Mononuclear cell (primary cell): ENCODE measurements at regions not wholly inside any gene's neighbourhood (a gene's known extent, or its start where the extent isn't known, plus 50 kb on each side); places are given as distances from the start of the nearest gene placed in this dataset.

Experiments used
- H3K27me3 ChIP-seq: 2 replicates; pipeline ENCODE4 v1.6.0; 2011; ENCODE audit warnings: low read length, control low read depth; ENCODE audit not compliant: insufficient read depth
- H3K4me1 ChIP-seq: 2 replicates; pipeline ENCODE4 v1.5.1; 2011; ENCODE audit warnings: mild to moderate bottlenecking, low read length, control low read depth; ENCODE audit not compliant: insufficient read depth
- H3K4me3 ChIP-seq: 2 replicates; pipeline ENCODE4 v1.5.1; 2011; ENCODE audit warnings: mild to moderate bottlenecking, low read length, moderate library complexity
- H3K9me3 ChIP-seq: 2 replicates; pipeline ENCODE4 v1.5.1; 2011; ENCODE audit warnings: low read depth, mild to moderate bottlenecking, control low read depth, low read length

- Histone ChIP-seq H3K27me3 (no peaks in the 10 kb centered on the region), H3K9me3 (no peaks in the 10 kb centered on the region), H3K4me1 (no peaks in the 10 kb centered on the region), H3K4me3 (no peak overlapping the region)
Measured at GRCh38 chr3:148218222-148218621, 479.5 kb upstream of the AGTR1 start.

- no peaks in the 10 kb centered on the region for H3K27me3 ChIP-seq
- H3K4me1 ChIP-seq: no peaks in the 10 kb centered on the region
- no peaks in the 10 kb centered on the region for H3K9me3 ChIP-seq
- H3K4me3 ChIP-seq: no peak overlapping the region
Measured at GRCh38 chr3:148219999-148220398, 477.7 kb upstream of the AGTR1 start.

GRCh38 chr3:148221303-148221702 lies 476.4 kb upstream of the AGTR1 start:
- Histone ChIP-seq H3K9me3 (no peaks in the 10 kb centered on the region), H3K27me3 (no peaks in the 10 kb centered on the region), H3K4me1 (no peaks in the 10 kb centered on the region), H3K4me3 (no peak overlapping the region)

- Histone ChIP-seq H3K27me3 (no peaks in the 10 kb centered on the region), H3K4me1 (no peaks in the 10 kb centered on the region), H3K9me3 (no peaks in the 10 kb centered on the region), H3K4me3 (no peak overlapping the region)
Measured at GRCh38 chr3:148223266-148223665, 474.4 kb upstream of the AGTR1 start.

GRCh38 chr3:148226246-148226645 lies 471.5 kb upstream of the AGTR1 start:
- Histone ChIP-seq H3K4me3 (no peak overlapping the region), H3K27me3 (no peaks in the 10 kb centered on the region), H3K9me3 (no peaks in the 10 kb centered on the region), H3K4me1 (no peaks in the 10 kb centered on the region)

GRCh38 chr3:148227534-148227933 lies 470.2 kb upstream of the AGTR1 start:
- Histone ChIP-seq H3K27me3 (no peaks in the 10 kb centered on the region), H3K4me1 (no peaks in the 10 kb centered on the region), H3K9me3 (no peaks in the 10 kb centered on the region), H3K4me3 (no peak overlapping the region)

GRCh38 chr3:148229107-148229506 lies 468.6 kb upstream of the AGTR1 start:
- H3K27me3 ChIP-seq: no peaks in the 10 kb centered on the region
- H3K4me3 ChIP-seq: no peak overlapping the region
- no peaks in the 10 kb centered on the region for H3K9me3 ChIP-seq
- no peaks in the 10 kb centered on the region for H3K4me1 ChIP-seq

GRCh38 chr3:148230473-148230872 lies 467.2 kb upstream of the AGTR1 start:
- no peak overlapping the region for H3K4me3 ChIP-seq
- H3K4me1 ChIP-seq: no peaks in the 10 kb centered on the region
- no peaks in the 10 kb centered on the region for H3K27me3 ChIP-seq
- H3K9me3 ChIP-seq: no peaks in the 10 kb centered on the region

- H3K4me1 ChIP-seq: no peaks in the 10 kb centered on the region
- H3K27me3 ChIP-seq: no peaks in the 10 kb centered on the region
- H3K9me3 ChIP-seq: no peaks in the 10 kb centered on the region
- H3K4me3 ChIP-seq: no peak overlapping the region
Measured at GRCh38 chr3:148232389-148232788, 465.3 kb upstream of the AGTR1 start.

- no peaks in the 10 kb centered on the region for H3K9me3 ChIP-seq
- no peak overlapping the region for H3K4me3 ChIP-seq
- no peaks in the 10 kb centered on the region for H3K27me3 ChIP-seq
- no peaks in the 10 kb centered on the region for H3K4me1 ChIP-seq
Measured at GRCh38 chr3:148233403-148233802, 464.3 kb upstream of the AGTR1 start.

- Histone ChIP-seq H3K4me1 (no peaks in the 10 kb centered on the region), H3K27me3 (no peaks in the 10 kb centered on the region), H3K9me3 (no peaks in the 10 kb centered on the region), H3K4me3 (no peak overlapping the region)
Measured at GRCh38 chr3:148234536-148234935, 463.2 kb upstream of the AGTR1 start.

GRCh38 chr3:148235566-148235965 lies 462.1 kb upstream of the AGTR1 start:
- no peaks in the 10 kb centered on the region for H3K27me3 ChIP-seq
- no peaks in the 10 kb centered on the region for H3K9me3 ChIP-seq
- no peaks in the 10 kb centered on the region for H3K4me1 ChIP-seq
- no peak overlapping the region for H3K4me3 ChIP-seq

GRCh38 chr3:148238421-148238821 lies 459.3 kb upstream of the AGTR1 start:
- Histone ChIP-seq H3K4me3 (no peak overlapping the region), H3K27me3 (no peaks in the 10 kb centered on the region), H3K9me3 (no peaks in the 10 kb centered on the region), H3K4me1 (no peaks in the 10 kb centered on the region)

GRCh38 chr3:148240351-148240750 lies 457.4 kb upstream of the AGTR1 start:
- Histone ChIP-seq H3K4me1 (no peaks in the 10 kb centered on the region), H3K27me3 (no peaks in the 10 kb centered on the region), H3K4me3 (no peak overlapping the region), H3K9me3 (no peaks in the 10 kb centered on the region)

GRCh38 chr3:148243609-148244008 lies 454.1 kb upstream of the AGTR1 start:
- Histone ChIP-seq H3K4me1 (no peaks in the 10 kb centered on the region), H3K9me3 (no peaks in the 10 kb centered on the region), H3K27me3 (no peaks in the 10 kb centered on the region), H3K4me3 (no peak overlapping the region)

- Histone ChIP-seq H3K4me1 (no peaks in the 10 kb centered on the region), H3K27me3 (no peaks in the 10 kb centered on the region), H3K4me3 (no peak overlapping the region), H3K9me3 (no peaks in the 10 kb centered on the region)
Measured at GRCh38 chr3:148246291-148246923, 451.3 kb upstream of the AGTR1 start.
